Loucy (cell line): ENCODE measurements at regions not wholly inside any gene's neighbourhood (a gene's known extent, or its start where the extent isn't known, plus 50 kb on each side); places are given as distances from the start of the nearest gene placed in this dataset.

Experiments used
- H2AFZ ChIP-seq: fragments of 200-600 bp; sonication (generic); 2 replicates; pipeline ENCODE4 v1.6.0; 2016; ENCODE audit warnings: antibody characterized with exemption, mild to moderate bottlenecking, low read length, moderate library complexity
- H3F3A ChIP-seq: fragments of 200-600 bp; 2 replicates; pipeline ENCODE4 v1.6.0; 2016; ENCODE audit warnings: antibody characterized with exemption, low read depth, mild to moderate bottlenecking
- H3K27me3 ChIP-seq: fragments of 200-600 bp; sonication (generic); 2 replicates; pipeline ENCODE4 v1.6.1; 2014; ENCODE audit warnings: low read length, mild to moderate bottlenecking; ENCODE audit not compliant: insufficient read depth, poor library complexity, severe bottlenecking
- H3K36me3 ChIP-seq: fragments of 200-600 bp; sonication (generic); 2 replicates; pipeline ENCODE4 v1.6.1; 2016; ENCODE audit warnings: low read length; ENCODE audit not compliant: insufficient read depth
- H3K4me1 ChIP-seq: fragments of 200-600 bp; sonication (generic); 2 replicates; pipeline ENCODE4 v1.5.1; 2014; ENCODE audit warnings: low read length, mild to moderate bottlenecking; ENCODE audit not compliant: insufficient read depth, poor library complexity, severe bottlenecking
- H3K4me2 ChIP-seq: fragments of 200-600 bp; sonication (generic); 2 replicates; pipeline ENCODE4 v1.6.0; 2014; ENCODE audit warnings: antibody characterized with exemption, low read length, low read depth, mild to moderate bottlenecking; ENCODE audit not compliant: poor library complexity, severe bottlenecking
- H3K4me3 ChIP-seq: fragments of 200-600 bp; sonication (generic); 2 replicates; pipeline ENCODE4 v1.5.1; 2014; ENCODE audit warnings: low read length, mild to moderate bottlenecking, mixed read lengths; ENCODE audit not compliant: poor library complexity, severe bottlenecking
- H3K79me2 ChIP-seq: fragments of 200-600 bp; sonication (generic); 2 replicates; pipeline ENCODE4 v1.6.1; 2014; ENCODE audit warnings: low read length; ENCODE audit not compliant: insufficient read depth
- H3K9ac ChIP-seq: fragments of 200-600 bp; sonication (generic); 2 replicates; pipeline ENCODE4 v1.6.0; 2014; ENCODE audit warnings: mild to moderate bottlenecking, low read depth, low read length, moderate library complexity; ENCODE audit not compliant: poor library complexity, severe bottlenecking
- H3K9me2 ChIP-seq: fragments of 200-600 bp; sonication (generic); replicated peaks from 2 replicates; pipeline ENCODE4 v1.6.1; 2016; ENCODE audit warnings: low read depth, low read length, mixed read lengths
- H3K9me3 ChIP-seq: fragments of 200-600 bp; sonication (generic); 2 replicates; pipeline ENCODE4 v1.6.1; 2014; ENCODE audit warnings: mild to moderate bottlenecking, antibody characterized with exemption, low read length, low read depth; ENCODE audit not compliant: insufficient read depth
- H4K20me1 ChIP-seq: fragments of 200-600 bp; sonication (generic); 2 replicates; pipeline ENCODE4 v1.6.0; 2014; ENCODE audit warnings: antibody characterized with exemption, low read length, mild to moderate bottlenecking; ENCODE audit not compliant: insufficient read depth, poor library complexity, severe bottlenecking
- CTCF ChIP-seq: fragments of 200-600 bp; sonication (generic); conservative IDR thresholded peaks from 2 replicates; pipeline ENCODE4 v1.5.1; 2014; ENCODE audit warnings: mild to moderate bottlenecking, antibody characterized with exemption, low read length
- EZH2phosphoT487 ChIP-seq: fragments of 200-600 bp; IDR thresholded peaks from 2 replicates; pipeline ENCODE4 v1.6.1; 2018; ENCODE audit warnings: antibody characterized with exemption, mild to moderate bottlenecking, moderate library complexity, borderline replicate concordance

- Histone ChIP-seq H3K36me3 (no peaks in the 10 kb centered on the region), H3K79me2 (no peaks in the 10 kb centered on the region), H3K4me3 (no peak overlapping the region), H3K27me3 (no peaks in the 10 kb centered on the region), H3K4me2 (no peak overlapping the region), H3K9me3 (no peaks in the 10 kb centered on the region), H4K20me1 (no peaks in the 10 kb centered on the region), H2AFZ (no peak overlapping the region), H3F3A (no peaks in the 10 kb centered on the region), H3K9me2 (no peaks in the 10 kb centered on the region), H3K4me1 (no peaks in the 10 kb centered on the region), H3K9ac (no peak overlapping the region)
- TF ChIP-seq EZH2phosphoT487 (no peak), CTCF (no peak)
These were observed 143.0 kb upstream of the GALNT15 start for GRCh38 chr3:16031434-16031833.

- Histone ChIP-seq H3K36me3 (no peaks in the 10 kb centered on the region), H3K9ac (no peak overlapping the region), H3F3A (no peaks in the 10 kb centered on the region), H3K4me1 (no peaks in the 10 kb centered on the region), H2AFZ (no peak overlapping the region), H3K79me2 (no peaks in the 10 kb centered on the region), H3K27me3 (no peaks in the 10 kb centered on the region), H3K9me2 (no peaks in the 10 kb centered on the region), H3K4me2 (no peak overlapping the region), H4K20me1 (no peaks in the 10 kb centered on the region), H3K4me3 (no peak overlapping the region), H3K9me3 (no peaks in the 10 kb centered on the region)
- TF ChIP-seq CTCF, result no peak
- no peak for TF ChIP-seq EZH2phosphoT487
These were observed 140.4 kb upstream of the GALNT15 start for GRCh38 chr3:16033889-16034687.

GRCh38 chr3:16040991-16041390 is 133.5 kb upstream of the GALNT15 start:
- no peaks in the 10 kb centered on the region for H3F3A ChIP-seq
- H3K36me3 ChIP-seq, result no peaks in the 10 kb centered on the region
- no peak for TF ChIP-seq CTCF
- TF ChIP-seq EZH2phosphoT487, result no peak
- no peak overlapping the region for H3K4me2 ChIP-seq
- no peak overlapping the region for H3K4me3 ChIP-seq
- no peaks in the 10 kb centered on the region for H3K27me3 ChIP-seq
- no peaks in the 10 kb centered on the region for H3K9me2 ChIP-seq
- no peak overlapping the region for H2AFZ ChIP-seq
- no peaks in the 10 kb centered on the region for H4K20me1 ChIP-seq
- no peaks in the 10 kb centered on the region for H3K9me3 ChIP-seq
- no peaks in the 10 kb centered on the region for H3K4me1 ChIP-seq
- no peak overlapping the region for H3K9ac ChIP-seq
- no peaks in the 10 kb centered on the region for H3K79me2 ChIP-seq
